ENCODE measurements at regions not wholly inside any gene's neighbourhood (a gene's known extent, or its start where the extent isn't known, plus 50 kb on each side); places are given as distances from the start of the nearest gene placed in this dataset.

DNA sequence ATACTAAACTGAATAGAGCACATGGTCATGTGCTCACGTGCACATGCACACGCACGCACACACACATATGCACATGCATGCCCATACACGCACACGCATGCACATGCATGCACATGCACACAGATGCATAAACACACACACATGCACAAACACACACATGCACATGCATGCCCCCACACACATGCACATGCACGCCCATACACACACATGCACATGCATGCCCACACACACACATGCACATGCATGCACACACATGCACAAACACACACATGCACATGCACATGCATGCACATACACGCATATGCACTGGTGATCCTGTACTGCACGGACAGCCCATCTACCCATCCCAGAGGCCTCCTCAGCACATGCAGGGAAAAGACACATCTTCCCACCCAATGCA, 426.6 kb downstream of the OCA2 start:
- no TSS peak for BruUV-seq (replicated peaks)
- no peak for DNase-seq
- intact Hi-C loops (cut with micrococcal nuclease; ENCODE audit: unreplicated experiment): no loop called here
- CTCF ChIA-PET: no interaction called here
- no peak overlapping the region for H3K27ac Mint-ChIP-seq (ENCODE audit: unreplicated experiment)
- H3K4me1 Mint-ChIP-seq (ENCODE audit: low read depth, unreplicated experiment): no peaks in the 10 kb centered on the region
- H3K36me3 Mint-ChIP-seq (ENCODE audit: insufficient read depth, unreplicated experiment): no peaks in the 10 kb centered on the region
- no peaks in the 10 kb centered on the region for H3K27me3 Mint-ChIP-seq (ENCODE audit: unreplicated experiment)
- no peaks in the 10 kb centered on the region for H3K9me3 Mint-ChIP-seq (ENCODE audit: low read depth, unreplicated experiment)
- TF ChIP-seq, protein P1, sequence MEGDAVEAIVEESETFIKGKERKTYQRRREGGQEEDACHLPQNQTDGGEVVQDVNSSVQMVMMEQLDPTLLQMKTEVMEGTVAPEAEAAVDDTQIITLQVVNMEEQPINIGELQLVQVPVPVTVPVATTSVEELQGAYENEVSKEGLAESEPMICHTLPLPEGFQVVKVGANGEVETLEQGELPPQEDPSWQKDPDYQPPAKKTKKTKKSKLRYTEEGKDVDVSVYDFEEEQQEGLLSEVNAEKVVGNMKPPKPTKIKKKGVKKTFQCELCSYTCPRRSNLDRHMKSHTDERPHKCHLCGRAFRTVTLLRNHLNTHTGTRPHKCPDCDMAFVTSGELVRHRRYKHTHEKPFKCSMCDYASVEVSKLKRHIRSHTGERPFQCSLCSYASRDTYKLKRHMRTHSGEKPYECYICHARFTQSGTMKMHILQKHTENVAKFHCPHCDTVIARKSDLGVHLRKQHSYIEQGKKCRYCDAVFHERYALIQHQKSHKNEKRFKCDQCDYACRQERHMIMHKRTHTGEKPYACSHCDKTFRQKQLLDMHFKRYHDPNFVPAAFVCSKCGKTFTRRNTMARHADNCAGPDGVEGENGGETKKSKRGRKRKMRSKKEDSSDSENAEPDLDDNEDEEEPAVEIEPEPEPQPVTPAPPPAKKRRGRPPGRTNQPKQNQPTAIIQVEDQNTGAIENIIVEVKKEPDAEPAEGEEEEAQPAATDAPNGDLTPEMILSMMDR (IDR thresholded peaks at IDR 0.05; ENCODE audit: unreplicated experiment): no peak
- H3K4me3 Mint-ChIP-seq (ENCODE audit: low read depth, unreplicated experiment): no peak overlapping the region

DNA sequence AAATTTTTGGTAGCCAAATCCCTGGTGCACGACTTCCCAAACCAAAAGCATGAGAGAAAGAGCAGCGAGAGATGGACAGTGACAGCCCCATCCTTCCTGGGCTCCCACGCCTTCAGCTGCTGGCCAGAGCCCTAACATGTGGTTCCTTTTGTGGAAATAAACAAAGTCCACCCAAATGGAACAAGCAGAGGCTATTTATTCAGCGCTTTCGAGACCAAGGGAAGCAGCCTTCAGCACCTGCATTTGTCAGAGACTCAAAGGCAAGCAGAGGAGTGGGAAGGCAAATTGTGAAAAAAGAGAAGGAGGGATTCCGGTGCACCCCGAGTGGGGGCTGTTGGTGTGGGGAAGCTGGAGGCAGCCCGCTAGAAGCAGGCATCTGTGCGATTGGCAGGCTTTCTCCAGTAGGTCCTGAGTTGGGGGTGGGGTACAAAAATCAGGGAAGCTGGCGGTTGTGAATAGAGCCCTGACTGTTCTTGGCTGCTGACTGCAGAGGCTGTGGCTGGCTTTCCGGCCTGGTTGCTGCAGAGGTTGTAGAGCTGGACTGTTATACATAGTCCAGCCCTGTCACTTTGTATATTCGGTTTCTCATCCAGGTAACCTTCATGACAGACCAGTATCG, 427.2 kb downstream of the OCA2 start:
- CTCF ChIA-PET: no interaction called here
- no peaks in the 10 kb centered on the region for H3K4me1 Mint-ChIP-seq (ENCODE audit: low read depth, unreplicated experiment)
- no peak overlapping the region for H3K27ac Mint-ChIP-seq (ENCODE audit: unreplicated experiment)
- H3K36me3 Mint-ChIP-seq (ENCODE audit: insufficient read depth, unreplicated experiment): no peaks in the 10 kb centered on the region
- H3K27me3 Mint-ChIP-seq (ENCODE audit: unreplicated experiment): no peaks in the 10 kb centered on the region
- no peak overlapping the region for H3K4me3 Mint-ChIP-seq (ENCODE audit: low read depth, unreplicated experiment)
- intact Hi-C loops (cut with micrococcal nuclease; ENCODE audit: unreplicated experiment): no loop called here
- no TSS peak for BruUV-seq (replicated peaks)
- TF ChIP-seq, protein P1 (IDR thresholded peaks at IDR 0.05; ENCODE audit: unreplicated experiment): no peak
- DNase-seq: no peak
- peaks cover 2% of the 10 kb centered on the region for H3K9me3 Mint-ChIP-seq (ENCODE audit: low read depth, unreplicated experiment)

DNA sequence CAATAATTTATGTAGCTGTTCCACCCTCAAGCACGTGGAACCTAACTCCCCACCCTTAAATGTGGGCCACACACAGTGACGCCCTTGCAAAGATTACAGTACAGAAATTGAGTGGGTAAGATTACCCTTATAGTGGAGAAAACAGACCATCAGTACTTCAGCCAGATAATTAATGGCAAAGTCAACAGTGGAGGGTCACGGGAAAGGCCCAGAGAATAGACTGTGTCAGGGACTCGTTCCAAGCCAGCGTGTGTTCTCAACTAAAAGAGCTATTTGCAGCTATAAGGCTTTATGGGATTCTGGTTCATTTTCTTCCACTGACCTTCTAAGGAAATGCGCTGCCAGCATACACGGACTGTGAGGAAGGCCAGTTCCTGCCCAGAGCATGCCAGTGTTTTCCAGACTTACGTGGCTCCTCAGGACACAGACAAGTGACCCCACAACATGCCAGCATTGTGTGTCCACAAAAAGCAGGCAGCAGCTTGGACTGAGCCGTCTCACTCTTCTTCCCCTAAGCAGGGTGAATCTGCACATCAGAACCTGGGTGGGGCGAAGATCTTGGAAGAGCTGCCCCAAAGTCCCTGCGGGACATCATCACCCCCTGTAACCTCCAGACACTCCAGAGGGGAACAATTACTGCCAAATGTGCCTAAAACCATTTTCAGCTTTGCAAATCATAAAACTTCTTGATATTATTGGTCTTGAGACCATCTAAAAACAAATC, 428.5 kb downstream of the OCA2 start:
- DNase-seq: no peak
- TF ChIP-seq, protein P1 (IDR thresholded peaks at IDR 0.05; ENCODE audit: unreplicated experiment): no peak
- Mint-ChIP-seq H3K27ac (ENCODE audit: unreplicated experiment) (no peak overlapping the region), H3K9me3 (ENCODE audit: low read depth, unreplicated experiment) (peaks cover 3% of the 10 kb centered on the region), H3K36me3 (ENCODE audit: insufficient read depth, unreplicated experiment) (no peaks in the 10 kb centered on the region), H3K27me3 (ENCODE audit: unreplicated experiment) (no peaks in the 10 kb centered on the region), H3K4me3 (ENCODE audit: low read depth, unreplicated experiment) (no peak overlapping the region), H3K4me1 (ENCODE audit: low read depth, unreplicated experiment) (no peaks in the 10 kb centered on the region)
- intact Hi-C loops (cut with micrococcal nuclease; ENCODE audit: unreplicated experiment): no loop called here
- CTCF ChIA-PET: interaction anchor here (0.6 kb wide), 1 partner anchor 22 kb away, joined by 6 read pairs; no protein-coding TSS in a partner anchor
- BruUV-seq (replicated peaks): no TSS peak

DNA sequence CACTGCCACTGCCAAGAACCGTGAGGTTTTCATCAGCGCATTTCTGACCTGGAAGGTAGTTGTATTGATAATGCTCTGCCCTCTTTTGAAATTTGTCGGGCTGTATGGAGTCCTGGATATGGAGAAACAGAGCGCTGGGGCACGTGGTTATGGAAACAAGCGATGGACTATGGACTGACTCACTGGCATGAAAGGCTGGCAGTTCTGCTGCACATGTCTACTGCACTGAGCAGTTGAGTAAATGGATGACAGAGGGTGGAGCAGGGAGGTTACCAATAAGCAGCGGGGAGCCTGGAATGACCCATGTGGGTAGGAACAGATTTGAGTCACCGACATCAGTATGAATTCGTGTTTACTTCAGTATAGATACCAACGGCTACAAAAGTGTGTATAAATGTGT, 429.5 kb downstream of the OCA2 start:
- CTCF ChIA-PET: no interaction called here
- H3K9me3 Mint-ChIP-seq (ENCODE audit: low read depth, unreplicated experiment): peaks cover 3% of the 10 kb centered on the region
- no peak overlapping the region for H3K27ac Mint-ChIP-seq (ENCODE audit: unreplicated experiment)
- H3K4me3 Mint-ChIP-seq (ENCODE audit: low read depth, unreplicated experiment): no peak overlapping the region
- BruUV-seq (replicated peaks): no TSS peak
- no peak for DNase-seq
- no peaks in the 10 kb centered on the region for H3K27me3 Mint-ChIP-seq (ENCODE audit: unreplicated experiment)
- H3K36me3 Mint-ChIP-seq (ENCODE audit: insufficient read depth, unreplicated experiment): no peaks in the 10 kb centered on the region
- intact Hi-C loops (cut with micrococcal nuclease; ENCODE audit: unreplicated experiment): no loop called here
- no peaks in the 10 kb centered on the region for H3K4me1 Mint-ChIP-seq (ENCODE audit: low read depth, unreplicated experiment)
- TF ChIP-seq, protein P1 (IDR thresholded peaks at IDR 0.05; ENCODE audit: unreplicated experiment): no peak

All from Calu3 (cell line).